Astrocyte (in vitro differentiated cells and primary cell): ENCODE measurements at regions not wholly inside any gene's neighbourhood (a gene's known extent, or its start where the extent isn't known, plus 50 kb on each side); places are given as distances from the start of the nearest gene placed in this dataset.

ENCODE experiments used
- EZH2 ChIP-seq: IDR thresholded peaks from 2 replicates; pipeline ENCODE4 v1.6.1; 2012; ENCODE audit warnings: mild to moderate bottlenecking, low read length, inconsistent platforms; ENCODE audit not compliant: insufficient read depth
- TF ChIP-seq, protein P1 (sequence below): IDR thresholded peaks from 2 replicates; pipeline ENCODE4 v1.5.1; 2011; ENCODE audit warnings: low read depth, mild to moderate bottlenecking, inconsistent platforms, low read length, moderate library complexity; ENCODE audit not compliant: insufficient read depth

DNA sequence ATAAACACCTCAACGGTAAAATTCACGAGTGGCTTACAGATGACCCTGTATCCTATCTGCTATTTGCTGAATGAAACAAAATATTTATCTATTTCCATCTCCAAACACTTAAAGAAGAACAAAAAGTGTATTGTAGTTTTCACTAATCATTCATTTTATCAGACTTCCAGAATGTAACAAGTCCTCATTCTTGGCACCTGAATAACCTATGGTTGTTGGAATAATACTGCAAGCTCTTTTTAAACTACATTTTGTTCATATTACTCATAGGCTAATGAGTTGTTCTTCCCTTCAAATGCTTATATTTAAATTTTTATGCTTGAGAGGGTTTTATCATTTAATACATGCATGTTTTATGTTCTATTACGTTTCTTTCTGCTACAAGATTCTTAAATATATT lies 1434.1 kb downstream of the SI start:
- TF ChIP-seq, protein P1, sequence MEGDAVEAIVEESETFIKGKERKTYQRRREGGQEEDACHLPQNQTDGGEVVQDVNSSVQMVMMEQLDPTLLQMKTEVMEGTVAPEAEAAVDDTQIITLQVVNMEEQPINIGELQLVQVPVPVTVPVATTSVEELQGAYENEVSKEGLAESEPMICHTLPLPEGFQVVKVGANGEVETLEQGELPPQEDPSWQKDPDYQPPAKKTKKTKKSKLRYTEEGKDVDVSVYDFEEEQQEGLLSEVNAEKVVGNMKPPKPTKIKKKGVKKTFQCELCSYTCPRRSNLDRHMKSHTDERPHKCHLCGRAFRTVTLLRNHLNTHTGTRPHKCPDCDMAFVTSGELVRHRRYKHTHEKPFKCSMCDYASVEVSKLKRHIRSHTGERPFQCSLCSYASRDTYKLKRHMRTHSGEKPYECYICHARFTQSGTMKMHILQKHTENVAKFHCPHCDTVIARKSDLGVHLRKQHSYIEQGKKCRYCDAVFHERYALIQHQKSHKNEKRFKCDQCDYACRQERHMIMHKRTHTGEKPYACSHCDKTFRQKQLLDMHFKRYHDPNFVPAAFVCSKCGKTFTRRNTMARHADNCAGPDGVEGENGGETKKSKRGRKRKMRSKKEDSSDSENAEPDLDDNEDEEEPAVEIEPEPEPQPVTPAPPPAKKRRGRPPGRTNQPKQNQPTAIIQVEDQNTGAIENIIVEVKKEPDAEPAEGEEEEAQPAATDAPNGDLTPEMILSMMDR: no peak
- TF ChIP-seq EZH2: no peak
